GM10266 (cell line): ENCODE measurements at regions not wholly inside any gene's neighbourhood (a gene's known extent, or its start where the extent isn't known, plus 50 kb on each side); places are given as distances from the start of the nearest gene placed in this dataset.

ENCODE experiments used
- DNase-seq: peaks from one replicate; pipeline ENCODE4 v3.0.0; 2012; ENCODE audit errors: extremely low spot score
- CTCF ChIP-seq: IDR thresholded peaks from 2 replicates; pipeline ENCODE4 v1.5.1; 2012; ENCODE audit warnings: mild to moderate bottlenecking, low read depth; ENCODE audit not compliant: control insufficient read depth, insufficient read depth; ENCODE audit errors: missing control alignments

GRCh38 chr6:56804996-56805395 is 149.9 kb upstream of the BEND6 start:
- DNase-seq: no peak
- no peak for TF ChIP-seq CTCF

GRCh38 chr6:56803594-56803993 is 151.3 kb upstream of the BEND6 start:
- DNase-seq: no peak
- no peak for TF ChIP-seq CTCF

- no peak for DNase-seq
- TF ChIP-seq CTCF: no peak
Observed at GRCh38 chr6:56802584-56802983, 152.3 kb upstream of the BEND6 start.

GRCh38 chr6:56799989-56800388 is 154.9 kb upstream of the BEND6 start:
- no peak for TF ChIP-seq CTCF
- no peak for DNase-seq

- DNase-seq: no peak
- no peak for TF ChIP-seq CTCF
Observed at GRCh38 chr6:56798163-56798562, 155.5 kb upstream of the DST start.

- DNase-seq: no peak
- no peak for TF ChIP-seq CTCF
Observed at GRCh38 chr6:56796196-56796532, 153.5 kb upstream of the DST start.

- TF ChIP-seq CTCF: no peak
- no peak for DNase-seq
Observed at GRCh38 chr6:56795466-56796195, 152.9 kb upstream of the DST start.
